AG04449 (cell line): ENCODE measurements at regions not wholly inside any gene's neighbourhood (a gene's known extent, or its start where the extent isn't known, plus 50 kb on each side); places are given as distances from the start of the nearest gene placed in this dataset.

Source experiments
- CTCF ChIA-PET: fragments of 350-600 bp; formaldehyde crosslinking; extraction: SDS; loops from one replicate; lab custom pipeline; 2021; ENCODE audit warnings: antibody characterized with exemption; lab: Yijun Ruan, JAX
- POLR2A ChIA-PET: fragments of 400-600, 350-600 bp; formaldehyde crosslinking; extraction: SDS; loops from one replicate; lab custom pipeline; 2020; ENCODE audit warnings: antibody characterized with exemption, inconsistent platforms; lab: Yijun Ruan, JAX
- DNase-seq: peaks from one replicate; pipeline ENCODE4 v3.0.0-alpha.2; 2010; ENCODE audit warnings: low read depth, low spot score
- H3K4me3 ChIP-seq: 2 replicates; pipeline ENCODE4 v1.5.1; 2011; ENCODE audit warnings: low read depth, mild to moderate bottlenecking, control low read depth, low read length
- CTCF ChIP-seq: IDR thresholded peaks from one replicate; pipeline ENCODE4 v1.5.1; 2011; ENCODE audit warnings: mild to moderate bottlenecking, moderate library complexity, low read length, control low read depth, inconsistent platforms; ENCODE audit not compliant: insufficient read depth; ENCODE audit errors: missing control alignments

DNA sequence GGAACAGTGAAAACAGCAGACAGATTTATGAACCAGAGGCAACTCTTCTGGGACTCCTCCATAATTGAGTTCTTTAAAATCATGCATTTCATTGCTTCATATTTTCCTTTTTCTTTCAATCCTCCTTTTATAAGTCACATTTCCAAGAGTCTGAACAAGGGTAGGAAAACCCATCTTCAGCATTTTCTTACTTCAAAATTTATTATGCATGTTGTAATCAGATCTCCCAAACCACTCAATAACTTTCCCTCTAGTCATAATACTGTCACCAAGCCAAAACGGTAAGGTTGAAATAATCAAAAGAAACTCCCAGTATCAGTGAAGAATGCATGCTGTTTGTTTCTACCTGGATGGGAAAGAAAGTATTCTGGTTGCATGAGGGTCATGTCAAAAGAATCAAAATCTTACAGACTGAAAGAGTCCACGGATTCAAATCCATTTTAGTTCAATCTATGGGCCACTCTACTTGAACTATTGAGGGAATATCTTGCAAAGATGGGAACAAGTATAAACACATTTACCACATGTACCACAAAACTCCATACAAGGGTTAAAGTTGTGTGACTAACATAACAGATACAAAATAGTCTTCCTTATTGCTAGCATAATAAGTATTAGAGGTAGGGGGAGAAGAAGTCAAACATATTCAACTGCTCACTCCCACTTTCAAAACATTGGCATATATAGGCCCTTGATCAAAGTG is 797.3 kb downstream of the MAT2B start:
- CTCF ChIA-PET: no interaction called here
- POLR2A ChIA-PET: no interaction called here
- H3K4me3 ChIP-seq: no peak overlapping the region
- TF ChIP-seq CTCF: no peak
- DNase-seq: no peak

GRCh38 chr5:164303646-164304215 is 798.3 kb downstream of the MAT2B start:
- CTCF ChIA-PET: no interaction called here
- H3K4me3 ChIP-seq: no peak overlapping the region

GRCh38 chr5:164306662-164307061 is 801.2 kb downstream of the MAT2B start:
- H3K4me3 ChIP-seq: no peak overlapping the region
- ChIA-PET CTCF (no interaction called here), POLR2A (no interaction called here)
- no peak for DNase-seq
- TF ChIP-seq CTCF: no peak

More at GRCh38 chr5:164303646-164304215, 798.3 kb downstream of the MAT2B start:
- POLR2A ChIA-PET: no interaction called here
- DNase-seq: no peak
- TF ChIP-seq CTCF: no peak

DNA sequence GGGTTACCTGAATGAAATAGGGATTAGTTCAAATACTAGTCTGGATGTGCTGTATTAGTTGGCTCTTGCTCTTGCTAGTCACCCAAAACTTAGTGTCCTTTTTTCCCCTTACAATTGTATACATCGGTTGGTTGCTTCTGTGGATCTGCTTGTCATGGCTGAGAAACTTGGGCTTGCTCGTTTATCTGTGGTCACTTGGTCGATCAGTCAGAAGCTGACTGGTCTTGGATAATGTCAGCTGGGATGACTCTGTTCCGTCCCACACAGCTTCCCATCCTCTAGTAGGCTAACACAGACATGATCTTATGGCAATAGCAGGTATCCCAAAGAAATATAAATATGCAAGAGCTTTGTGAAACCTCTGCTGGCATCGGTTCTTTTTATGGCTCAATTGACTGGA is 807.4 kb downstream of the MAT2B start:
- no peak for TF ChIP-seq CTCF
- ChIA-PET POLR2A (no interaction called here), CTCF (no interaction called here)
- no peak for DNase-seq
- no peak overlapping the region for H3K4me3 ChIP-seq

GRCh38 chr5:164317676-164318075 is 812.3 kb downstream of the MAT2B start:
- CTCF ChIA-PET: no interaction called here
- TF ChIP-seq CTCF: no peak
- POLR2A ChIA-PET: no interaction called here
- DNase-seq: no peak
- H3K4me3 ChIP-seq: no peak overlapping the region

GRCh38 chr5:164319161-164319560 is 813.7 kb downstream of the MAT2B start:
- no peak overlapping the region for H3K4me3 ChIP-seq
- no peak for TF ChIP-seq CTCF
- DNase-seq: no peak
- ChIA-PET POLR2A (no interaction called here), CTCF (no interaction called here)
